Activated T-helper 1 cell treated with Interleukin-2 at 50 U/mL for 16 hours (primary cell): ENCODE measurements at regions not wholly inside any gene's neighbourhood (a gene's known extent, or its start where the extent isn't known, plus 50 kb on each side); places are given as distances from the start of the nearest gene placed in this dataset.

Experiments
- DNase-seq: peaks from one replicate; pipeline ENCODE4 v3.0.0-alpha.2; 2020; ENCODE audit warnings: low read depth

DNA sequence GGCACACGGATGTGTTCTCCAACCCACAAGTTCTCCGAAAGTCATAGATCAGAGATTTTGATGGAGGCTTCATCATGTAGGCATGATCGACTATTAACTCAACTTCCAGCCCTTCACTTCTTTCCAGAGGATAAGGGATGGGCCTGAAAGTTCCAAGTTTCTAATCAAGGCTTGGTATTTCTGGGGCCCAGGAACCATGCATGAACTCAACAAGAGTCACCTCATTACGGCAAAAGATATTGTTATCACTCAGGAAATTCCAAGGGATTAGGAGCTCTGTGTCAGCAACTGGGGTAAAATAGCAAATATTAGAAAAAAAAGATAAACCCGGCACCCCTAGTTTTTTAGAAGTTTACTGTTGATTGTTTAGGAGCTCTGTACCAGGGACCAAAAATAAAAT, 240.1 kb upstream of the PPP1R2C start:
- DNase-seq: no peak

DNA sequence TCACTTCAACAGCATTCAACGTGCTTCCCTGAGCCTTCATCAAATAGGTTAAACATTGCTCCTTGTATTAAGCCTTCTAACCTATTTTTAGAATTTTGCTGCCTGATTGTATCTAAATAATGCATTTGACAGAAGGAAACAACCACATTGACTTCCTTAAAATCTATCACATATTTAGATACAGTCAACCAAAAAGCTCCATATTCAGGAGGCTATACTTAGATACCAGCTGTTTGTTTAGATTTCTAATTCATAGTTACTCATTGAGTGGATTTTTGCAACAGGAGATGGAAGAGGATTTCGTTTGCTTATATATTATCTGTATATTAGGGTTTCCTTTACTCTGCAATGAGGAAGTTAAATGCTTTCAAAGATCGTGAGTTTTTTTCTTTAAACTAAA, 241.1 kb upstream of the PPP1R2C start:
- DNase-seq: no peak

- no peak for DNase-seq
Measured at GRCh38 chrX:43025806-43026315, 247.9 kb upstream of the PPP1R2C start.

GRCh38 chrX:43064096-43064495, 286.1 kb upstream of the PPP1R2C start:
- no peak for DNase-seq

GRCh38 chrX:43065978-43066377, 288.0 kb upstream of the PPP1R2C start:
- DNase-seq: no peak

GRCh38 chrX:43068639-43069038, 290.7 kb upstream of the PPP1R2C start:
- DNase-seq: no peak

GRCh38 chrX:43083016-43083415, 305.1 kb upstream of the PPP1R2C start:
- DNase-seq: no peak

DNA sequence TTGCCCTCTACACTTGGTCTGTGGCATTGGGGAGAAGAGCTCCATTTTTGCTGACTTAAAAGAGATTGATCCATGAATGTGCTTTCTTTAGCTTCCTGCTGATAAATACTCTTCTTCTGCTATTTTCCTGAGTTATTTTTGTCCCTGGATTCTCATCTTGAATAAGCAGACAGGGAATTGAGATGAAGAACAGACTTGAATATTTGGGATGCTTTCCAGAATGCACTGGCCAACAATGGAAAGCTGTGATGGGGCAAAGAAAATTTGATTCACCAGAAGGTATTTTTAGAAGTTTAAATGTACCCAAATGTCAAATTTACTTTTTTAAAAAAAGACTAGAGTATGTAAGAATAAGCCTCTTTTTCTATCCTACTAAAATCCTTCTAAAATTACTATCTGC, 309.9 kb upstream of the PPP1R2C start:
- DNase-seq: no peak

- DNase-seq: no peak
Measured at GRCh38 chrX:43096830-43097229, 318.9 kb upstream of the PPP1R2C start.

- DNase-seq: no peak
Measured at GRCh38 chrX:43106009-43106408, 328.0 kb upstream of the PPP1R2C start.

GRCh38 chrX:43108828-43109227, 330.9 kb upstream of the PPP1R2C start:
- no peak for DNase-seq

DNA sequence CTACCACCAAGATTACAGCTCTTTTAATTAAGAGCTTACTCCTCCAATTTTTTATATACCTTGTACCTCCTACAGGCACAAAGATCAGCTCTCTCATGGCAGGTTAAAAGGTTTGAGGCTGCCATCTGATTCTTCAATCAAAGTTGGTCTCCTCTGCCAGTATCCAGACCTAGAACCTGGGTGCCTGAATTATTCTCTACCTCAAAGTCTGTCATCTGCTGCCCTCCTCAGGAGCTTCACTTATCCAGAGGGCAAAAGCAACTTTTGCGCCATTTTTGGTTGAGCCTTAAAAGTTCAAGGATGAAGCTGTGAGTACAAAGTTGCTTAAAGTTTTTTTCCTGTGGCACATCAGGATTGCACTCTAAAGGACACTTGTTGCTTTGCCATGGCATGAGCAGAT, 343.7 kb upstream of the PPP1R2C start:
- no peak for DNase-seq

DNA sequence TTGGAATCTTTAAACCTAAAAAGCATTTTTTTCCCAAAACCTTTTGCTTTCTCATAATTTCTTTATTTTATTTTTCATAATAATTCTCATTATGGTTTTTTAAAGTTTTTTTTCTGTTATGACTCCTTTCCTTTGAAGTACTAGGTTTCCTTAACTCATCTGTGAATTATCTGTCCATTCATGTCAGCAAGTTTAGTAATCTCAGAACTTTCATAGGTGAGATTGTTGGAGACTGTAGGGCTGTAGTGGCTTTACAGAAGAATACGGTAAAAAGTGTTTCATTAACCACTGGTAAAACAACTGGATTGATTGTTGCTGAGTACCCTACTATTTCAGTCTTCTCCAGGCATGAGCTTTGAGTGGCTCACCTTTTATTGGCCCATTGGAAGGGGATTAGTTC, 361.7 kb upstream of the PPP1R2C start:
- DNase-seq: no peak

GRCh38 chrX:43140582-43140981, 362.6 kb upstream of the PPP1R2C start:
- DNase-seq: no peak

- DNase-seq: no peak
Measured at GRCh38 chrX:43141885-43142284, 363.9 kb upstream of the PPP1R2C start.

- DNase-seq: no peak
Measured at GRCh38 chrX:43148305-43148704, 370.3 kb upstream of the PPP1R2C start.

DNA sequence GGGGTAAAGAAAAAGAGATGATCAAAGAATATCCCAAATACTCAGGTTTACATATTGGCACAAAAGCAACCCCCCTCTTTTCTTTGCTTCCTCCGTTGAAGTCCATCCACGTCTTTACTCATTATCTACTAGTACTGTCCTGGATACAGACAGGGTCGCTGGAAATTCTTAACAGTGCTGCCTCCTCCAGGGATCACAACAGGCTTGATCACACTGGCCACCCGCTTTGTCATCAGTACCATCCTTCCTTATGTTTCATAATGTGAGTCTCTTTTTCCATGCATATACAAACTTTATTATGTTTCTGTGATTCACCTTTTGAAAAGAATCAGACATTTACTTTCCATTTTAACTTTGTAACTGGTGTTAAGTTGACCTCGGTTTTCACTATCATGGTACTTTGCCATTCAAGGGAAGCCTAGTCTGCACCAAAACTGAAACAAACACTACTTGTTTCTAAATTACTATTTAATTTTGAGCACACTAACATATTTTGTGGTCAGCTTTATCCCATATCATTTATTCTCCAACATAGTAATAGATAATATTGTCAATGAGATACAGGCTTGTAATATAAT, 387.5 kb upstream of the PPP1R2C start:
- no peak for DNase-seq

GRCh38 chrX:43166874-43167273, 388.9 kb upstream of the PPP1R2C start:
- DNase-seq: no peak

GRCh38 chrX:43175434-43175833, 397.5 kb upstream of the PPP1R2C start:
- DNase-seq: no peak

GRCh38 chrX:43176686-43177085, 398.7 kb upstream of the PPP1R2C start:
- DNase-seq: no peak

GRCh38 chrX:43188296-43188695, 410.3 kb upstream of the PPP1R2C start:
- no peak for DNase-seq

GRCh38 chrX:43211570-43211969, 433.6 kb upstream of the PPP1R2C start:
- DNase-seq: no peak

- DNase-seq: no peak
Measured at GRCh38 chrX:43218198-43218597, 437.9 kb upstream of the MAOA start.

DNA sequence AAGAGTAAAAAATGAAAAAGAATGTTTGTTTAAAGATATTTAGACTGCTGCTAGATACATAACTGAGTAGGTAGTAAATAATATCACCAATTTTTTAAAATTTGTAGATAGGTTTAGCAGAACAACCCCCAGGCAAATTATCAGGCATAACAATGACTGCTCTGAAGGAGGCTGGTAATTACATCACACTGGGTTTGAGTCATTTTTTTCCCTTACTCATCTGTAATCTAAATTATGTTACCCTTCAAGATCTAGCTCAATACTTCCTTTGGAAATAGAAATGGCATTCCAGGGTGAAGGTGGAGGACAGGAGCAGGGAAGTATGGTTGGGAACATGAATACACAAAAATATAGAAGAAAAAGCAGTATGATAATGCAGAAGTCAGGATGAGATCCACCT, 431.6 kb upstream of the MAOA start:
- no peak for DNase-seq
